Ovary (tissue), 7 donors: ENCODE measurements at regions not wholly inside any gene's neighbourhood (a gene's known extent, or its start where the extent isn't known, plus 50 kb on each side); places are given as distances from the start of the nearest gene placed in this dataset.

ENCODE experiments used
- DNase-seq, 5 donors: peaks; one replicate each; pipeline ENCODE4 v3.0.0-alpha.2; 2019 to 2020
- H3K27ac ChIP-seq, 2 donors: fragments of 200-600 bp; one replicate each; pipeline versions ENCODE4 v1.5.1 to v1.8.0; 2019 to 2022
- H3K27me3 ChIP-seq: fragments of 200-600 bp; one replicate; pipeline ENCODE4 v1.8.0; 2022
- H3K36me3 ChIP-seq: fragments of 200-600 bp; sonication (generic); one replicate; pipeline ENCODE4 v1.5.1; 2019
- H3K4me1 ChIP-seq: one replicate; pipeline ENCODE4 v1.8.1; 2013; ENCODE audit warnings: mild to moderate bottlenecking, moderate library complexity; ENCODE audit not compliant: insufficient read depth
- H3K4me3 ChIP-seq: fragments of 200-600 bp; sonication (generic); one replicate; pipeline ENCODE4 v1.5.1; 2017
- H3K9me3 ChIP-seq, 2 donors: fragments of 200-600 bp in 1 of 2; sonication (generic) in 1 of 2; one replicate each; pipeline versions ENCODE4 v1.5.1 to v1.8.1; 2013 to 2019; ENCODE audit warnings: mild to moderate bottlenecking in 1 of 2, moderate library complexity in 1 of 2
- CTCF ChIP-seq, 3 donors: fragments of 450-650 bp in 2 of 3; fragments of 200-600 bp in 1 of 3; IDR thresholded peaks; one replicate each; pipeline versions ENCODE4 v1.5.1 to v1.8.0; 2016 to 2022; ENCODE audit warnings: antibody characterized with exemption in 3 of 3, mild to moderate bottlenecking in 1 of 3
- EP300 ChIP-seq: sonication (generic); formaldehyde crosslinking; IDR thresholded peaks from one replicate; pipeline ENCODE4 v1.6.1; 2017; ENCODE audit warnings: antibody characterized with exemption
- POLR2A ChIP-seq: fragments of 450-650 bp; IDR thresholded peaks from one replicate; pipeline ENCODE4 v1.6.1; 2017; ENCODE audit warnings: antibody characterized with exemption, mild to moderate bottlenecking, moderate library complexity
- WGBS, 3 donors: extraction: QIAGEN DNeasy Blood & Tissue Kit in 1 of 3; methylation state at CpG; one replicate each; pipeline versions ENCODE4 v1.1.5 to v1.1.7; 2013 to 2017; 5-methylcytosine and 5-hydroxymethylcytosine counted together
- intact Hi-C, 4 donors: fragments of 100-400 bp; cut with DNase I; formaldehyde crosslinking; loops; one replicate each; pipeline versions ENCODE4 v1.11.0 to v1.15.1; 2022 to 2023
- donor health status: DM: no; HTN: no; CAD: no; lungs with moderate emphysema.
- donor health status: DM: no; HTN: no; CAD: no.
- donor health status: Bipolar disorder and iron deficiency.
- donor health status: DM: no; HTN: no; CAD: no.
- donor health status: DM: yes; HTN: yes; CAD: no.

GRCh38 chr20:11144114-11144950 is 470.5 kb upstream of the JAG1 start:
- Histone ChIP-seq H3K4me3 (no peak overlapping the region), H3K27me3 (no peaks in the 10 kb centered on the region), H3K4me1 (no peaks in the 10 kb centered on the region), H3K27ac (no peak overlapping the region), H3K9me3 (no peaks in the 10 kb centered on the region), H3K36me3 (no peaks in the 10 kb centered on the region)
- intact Hi-C loops, result no loop called here
- DNase-seq, result peak in 1 of 5 donors; percentile 35
- TF ChIP-seq CTCF (IDR thresholded peaks at IDR 0.05), result no peak
- no peak for TF ChIP-seq EP300
- no peak for TF ChIP-seq POLR2A
- 17 to 61% (median 34%) methylated on average over 10 of the region's 10 CpGs for WGBS, 3 donors

GRCh38 chr20:11145616-11146015 is 471.8 kb upstream of the JAG1 start:
- intact Hi-C loops, result no loop called here
- Histone ChIP-seq H3K9me3 (no peaks in the 10 kb centered on the region), H3K27ac (no peak overlapping the region), H3K27me3 (no peaks in the 10 kb centered on the region), H3K36me3 (no peaks in the 10 kb centered on the region), H3K4me1 (no peaks in the 10 kb centered on the region), H3K4me3 (no peak overlapping the region)
- no peak for DNase-seq
- 82 to 92% (median 90%) methylated on average over 3 of the region's 3 CpGs for WGBS, 3 donors
- TF ChIP-seq CTCF (IDR thresholded peaks at IDR 0.05) (no peak), EP300 (no peak), POLR2A (no peak)

- WGBS, 3 donors, result 29 to 38% (median 36%) methylated on average over 1 of the region's 1 CpG
- H3K4me1 ChIP-seq, result no peaks in the 10 kb centered on the region
- intact Hi-C loops, result no loop called here
- H3K27ac ChIP-seq, result no peak overlapping the region
- H3K9me3 ChIP-seq, result no peaks in the 10 kb centered on the region
- no peaks in the 10 kb centered on the region for H3K36me3 ChIP-seq
- no peak overlapping the region for H3K4me3 ChIP-seq
- no peak for DNase-seq
- no peaks in the 10 kb centered on the region for H3K27me3 ChIP-seq
- no peak for TF ChIP-seq POLR2A
- no peak for TF ChIP-seq EP300
- TF ChIP-seq CTCF (IDR thresholded peaks at IDR 0.05), result no peak
Observed at GRCh38 chr20:11153819-11154218, 480.0 kb upstream of the JAG1 start.

- no peak overlapping the region for H3K4me3 ChIP-seq
- DNase-seq, result no peak
- H3K27me3 ChIP-seq, result no peaks in the 10 kb centered on the region
- peaks cover 1% of the 10 kb centered on the region for H3K4me1 ChIP-seq
- no peaks in the 10 kb centered on the region for H3K9me3 ChIP-seq
- H3K27ac ChIP-seq, result no peak overlapping the region
- TF ChIP-seq EP300, result no peak
- TF ChIP-seq CTCF (IDR thresholded peaks at IDR 0.05), result no peak
- TF ChIP-seq POLR2A, result no peak
- H3K36me3 ChIP-seq, result no peaks in the 10 kb centered on the region
- intact Hi-C loops, result no loop called here
- WGBS, 3 donors, result 3 to 47% (median 36%) methylated on average over 1 of the region's 1 CpG
Observed at GRCh38 chr20:11155156-11155756, 481.5 kb upstream of the JAG1 start.
